ENCODE measurements at regions not wholly inside any gene's neighbourhood (a gene's known extent, or its start where the extent isn't known, plus 50 kb on each side); places are given as distances from the start of the nearest gene placed in this dataset.
"Not testable (repeated sequence)": the region's sequence is repeated elsewhere in the genome, so short reads cannot be mapped to it uniquely, and the experiment has no call there.

- ATAC-seq; intact Hi-C loops (cut with DNase I); DNase-seq (ENCODE audit: missing footprints): not testable (repeated sequence)
These were observed 171.6 kb downstream of the TMEM121 start for GRCh38 chr14:105697955-105698354.

GRCh38 chr14:105698940-105699556, 172.7 kb downstream of the TMEM121 start:
- DNase-seq (ENCODE audit: missing footprints); intact Hi-C loops (cut with DNase I): not testable (repeated sequence)
- ATAC-seq: peak; percentile 64

- DNase-seq (ENCODE audit: missing footprints); intact Hi-C loops (cut with DNase I): not testable (repeated sequence)
- ATAC-seq: peak; percentile 15
These were observed 173.3 kb downstream of the TMEM121 start for GRCh38 chr14:105699706-105700105.

GRCh38 chr14:105700146-105700545, 173.8 kb downstream of the TMEM121 start:
- DNase-seq (ENCODE audit: missing footprints); intact Hi-C loops (cut with DNase I); ATAC-seq: not testable (repeated sequence)

GRCh38 chr14:105700622-105701288, 174.4 kb downstream of the TMEM121 start:
- ATAC-seq (no peak), DNase-seq (ENCODE audit: missing footprints) (no peak)
- intact Hi-C loops (cut with DNase I): no loop called here

GRCh38 chr14:105701456-105702274, 175.3 kb downstream of the TMEM121 start:
- intact Hi-C loops (cut with DNase I): no loop called here
- ATAC-seq (no peak), DNase-seq (ENCODE audit: missing footprints) (no peak)

GRCh38 chr14:105702275-105702817, 176.0 kb downstream of the TMEM121 start:
- DNase-seq (ENCODE audit: missing footprints) (no peak), ATAC-seq (no peak)
- intact Hi-C loops (cut with DNase I): no loop called here

- intact Hi-C loops (cut with DNase I); DNase-seq (ENCODE audit: missing footprints); ATAC-seq: not testable (repeated sequence)
These were observed 176.8 kb downstream of the TMEM121 start for GRCh38 chr14:105703044-105703665.

GRCh38 chr14:105704091-105704490, 177.7 kb downstream of the TMEM121 start:
- ATAC-seq; intact Hi-C loops (cut with DNase I); DNase-seq (ENCODE audit: missing footprints): not testable (repeated sequence)

- DNase-seq (ENCODE audit: missing footprints); intact Hi-C loops (cut with DNase I): not testable (repeated sequence)
These were observed 178.1 kb downstream of the TMEM121 start for GRCh38 chr14:105704492-105704891.

GRCh38 chr14:105705512-105705861, 179.1 kb downstream of the TMEM121 start:
- DNase-seq (ENCODE audit: missing footprints); ATAC-seq: not testable (repeated sequence)
- intact Hi-C loops (cut with DNase I): loop anchor here (5.0 kb wide), 1 partner anchor 118 kb away; no protein-coding TSS in a partner anchor

More at GRCh38 chr14:105704492-105704891, 178.1 kb downstream of the TMEM121 start:
- ATAC-seq: not testable (repeated sequence)

- not testable (repeated sequence) for DNase-seq (ENCODE audit: missing footprints); ATAC-seq
- intact Hi-C loops (cut with DNase I): loop anchor here (5.0 kb wide), 1 partner anchor 119 kb away; no protein-coding TSS in a partner anchor
These were observed 179.7 kb downstream of the TMEM121 start for GRCh38 chr14:105705862-105706700.

- ATAC-seq; DNase-seq (ENCODE audit: missing footprints): not testable (repeated sequence)
- intact Hi-C loops (cut with DNase I): loop anchor here (5.0 kb wide), 1 partner anchor 119 kb away; no protein-coding TSS in a partner anchor
These were observed 180.3 kb downstream of the TMEM121 start for GRCh38 chr14:105706701-105707019.

- DNase-seq (ENCODE audit: missing footprints); ATAC-seq: not testable (repeated sequence)
- intact Hi-C loops (cut with DNase I): loop anchor here (5.0 kb wide), 1 partner anchor 120 kb away; no protein-coding TSS in a partner anchor
These were observed 180.7 kb downstream of the TMEM121 start for GRCh38 chr14:105707099-105707498.

GRCh38 chr14:105707723-105708151, 181.4 kb downstream of the TMEM121 start:
- DNase-seq (ENCODE audit: missing footprints); ATAC-seq: not testable (repeated sequence)
- intact Hi-C loops (cut with DNase I): loop anchor here (5.0 kb wide), 1 partner anchor 120 kb away; no protein-coding TSS in a partner anchor

- not testable (repeated sequence) for DNase-seq (ENCODE audit: missing footprints); ATAC-seq
- intact Hi-C loops (cut with DNase I): loop anchor here (5.0 kb wide), 1 partner anchor 121 kb away; no protein-coding TSS in a partner anchor
These were observed 182.1 kb downstream of the TMEM121 start for GRCh38 chr14:105708251-105709134.

All from Right ventricle myocardium inferior (tissue), 1 donor.